Colon (tissue), 2 donors: ENCODE measurements at regions not wholly inside any gene's neighbourhood (a gene's known extent, or its start where the extent isn't known, plus 50 kb on each side); places are given as distances from the start of the nearest gene placed in this dataset.

ENCODE experiments used
- FAIRE-seq: peaks from 2 replicates; lab custom pipeline; 2012; peaks lifted over from hg19 to GRCh38; lab: Jason Lieb, UNC
- donor health status: control.
- donor health status: control.

- FAIRE-seq, result no peak
Observed at GRCh38 chr7:124497176-124497575, 268.4 kb downstream of the GPR37 start.

- no peak for FAIRE-seq
Observed at GRCh38 chr7:124489925-124490324, 275.7 kb downstream of the GPR37 start.

- FAIRE-seq, result no peak
Observed at GRCh38 chr7:124489082-124489819, 276.3 kb downstream of the GPR37 start.

- no peak for FAIRE-seq
Observed at GRCh38 chr7:124482229-124482628, 283.4 kb downstream of the GPR37 start.

- no peak for FAIRE-seq
Observed at GRCh38 chr7:124480821-124481290, 284.7 kb downstream of the GPR37 start.

GRCh38 chr7:124480036-124480820, 285.4 kb downstream of the GPR37 start:
- no peak for FAIRE-seq

- FAIRE-seq, result no peak
Observed at GRCh38 chr7:124462249-124462648, 303.3 kb downstream of the GPR37 start.

- FAIRE-seq, result no peak
Observed at GRCh38 chr7:124460555-124460954, 305.0 kb downstream of the GPR37 start.

- no peak for FAIRE-seq
Observed at GRCh38 chr7:124460056-124460450, 305.5 kb downstream of the GPR37 start.

GRCh38 chr7:124459101-124460055, 306.2 kb downstream of the GPR37 start:
- no peak for FAIRE-seq

- FAIRE-seq, result no peak
Observed at GRCh38 chr7:124457841-124458240, 307.8 kb downstream of the GPR37 start.

GRCh38 chr7:124456286-124456685, 309.3 kb downstream of the GPR37 start:
- FAIRE-seq, result no peak

GRCh38 chr7:124452186-124452585, 313.4 kb downstream of the GPR37 start:
- no peak for FAIRE-seq

- FAIRE-seq, result no peak
Observed at GRCh38 chr7:124449896-124450295, 315.7 kb downstream of the GPR37 start.

- no peak for FAIRE-seq
Observed at GRCh38 chr7:124444696-124445480, 320.7 kb downstream of the GPR37 start.

GRCh38 chr7:124443762-124444161, 321.8 kb downstream of the GPR37 start:
- FAIRE-seq, result no peak

GRCh38 chr7:124440081-124440480, 325.5 kb downstream of the GPR37 start:
- no peak for FAIRE-seq

GRCh38 chr7:124432009-124432578, 333.5 kb downstream of the GPR37 start:
- no peak for FAIRE-seq

- FAIRE-seq, result no peak
Observed at GRCh38 chr7:124429923-124430322, 335.7 kb downstream of the GPR37 start.

GRCh38 chr7:124428781-124429180, 336.8 kb downstream of the GPR37 start:
- no peak for FAIRE-seq

- FAIRE-seq, result no peak
Observed at GRCh38 chr7:124426621-124427020, 339.0 kb downstream of the GPR37 start.
